GM12872 (cell line): ENCODE measurements at regions not wholly inside any gene's neighbourhood (a gene's known extent, or its start where the extent isn't known, plus 50 kb on each side); places are given as distances from the start of the nearest gene placed in this dataset.

Experiments
- TF ChIP-seq, protein P1 (sequence below): IDR thresholded peaks from 3 replicates; pipeline ENCODE4 v1.5.1; 2011; ENCODE audit warnings: low read depth, mild to moderate bottlenecking, low read length, moderate library complexity; ENCODE audit not compliant: insufficient read depth

DNA sequence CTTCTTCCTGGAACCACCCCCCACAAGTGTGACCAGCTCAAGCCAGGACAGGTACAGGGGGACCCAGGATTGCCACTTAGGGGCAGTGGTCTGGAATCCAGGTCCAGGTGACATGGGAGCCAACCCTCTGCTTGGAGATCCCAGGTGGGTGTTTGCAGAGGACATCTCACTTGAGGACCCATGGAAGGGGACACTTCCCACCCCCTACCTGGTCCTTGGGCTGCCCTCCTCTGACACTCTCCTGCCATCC is 145.5 kb downstream of the SEC14L1 start:
- TF ChIP-seq, protein P1, sequence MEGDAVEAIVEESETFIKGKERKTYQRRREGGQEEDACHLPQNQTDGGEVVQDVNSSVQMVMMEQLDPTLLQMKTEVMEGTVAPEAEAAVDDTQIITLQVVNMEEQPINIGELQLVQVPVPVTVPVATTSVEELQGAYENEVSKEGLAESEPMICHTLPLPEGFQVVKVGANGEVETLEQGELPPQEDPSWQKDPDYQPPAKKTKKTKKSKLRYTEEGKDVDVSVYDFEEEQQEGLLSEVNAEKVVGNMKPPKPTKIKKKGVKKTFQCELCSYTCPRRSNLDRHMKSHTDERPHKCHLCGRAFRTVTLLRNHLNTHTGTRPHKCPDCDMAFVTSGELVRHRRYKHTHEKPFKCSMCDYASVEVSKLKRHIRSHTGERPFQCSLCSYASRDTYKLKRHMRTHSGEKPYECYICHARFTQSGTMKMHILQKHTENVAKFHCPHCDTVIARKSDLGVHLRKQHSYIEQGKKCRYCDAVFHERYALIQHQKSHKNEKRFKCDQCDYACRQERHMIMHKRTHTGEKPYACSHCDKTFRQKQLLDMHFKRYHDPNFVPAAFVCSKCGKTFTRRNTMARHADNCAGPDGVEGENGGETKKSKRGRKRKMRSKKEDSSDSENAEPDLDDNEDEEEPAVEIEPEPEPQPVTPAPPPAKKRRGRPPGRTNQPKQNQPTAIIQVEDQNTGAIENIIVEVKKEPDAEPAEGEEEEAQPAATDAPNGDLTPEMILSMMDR = no peak

DNA sequence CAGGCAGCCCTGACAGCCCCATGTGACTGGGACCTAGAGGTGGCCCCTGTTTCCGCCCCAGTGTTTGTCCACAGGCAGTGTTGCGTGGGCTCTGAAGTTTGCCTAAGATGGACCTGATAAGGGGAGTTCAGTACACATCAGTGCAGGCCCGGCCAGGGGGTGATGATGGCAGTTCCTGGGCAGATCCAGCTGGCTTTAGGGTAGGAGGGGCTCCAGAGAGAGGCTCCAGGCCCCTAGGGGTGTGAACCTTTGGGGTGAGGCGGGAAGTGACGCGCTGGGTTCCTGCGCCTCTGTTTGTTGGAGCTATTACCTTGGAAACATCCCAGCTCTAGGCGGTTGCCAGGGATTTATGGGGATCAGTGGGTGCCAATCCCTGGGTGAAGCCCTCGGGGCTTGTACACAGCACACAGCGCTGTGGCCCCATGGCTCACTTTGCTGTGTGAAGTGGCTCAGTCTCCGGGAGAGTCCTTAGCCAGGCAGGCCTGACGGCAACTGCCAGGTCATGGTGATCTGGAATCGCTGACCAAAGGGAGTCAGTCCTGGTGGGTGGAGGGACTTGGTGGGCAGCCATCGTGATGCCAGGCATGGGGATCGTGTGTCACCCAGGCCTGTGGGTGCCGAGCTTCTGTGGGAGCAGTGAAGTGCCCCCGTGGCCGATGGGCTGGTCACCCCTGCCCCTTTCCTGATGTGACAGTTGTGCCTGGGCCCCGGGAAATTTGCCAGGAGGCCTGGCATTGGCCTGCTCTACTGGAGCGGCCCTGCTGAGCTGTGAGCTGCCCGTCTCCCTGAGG is 146.1 kb downstream of the SEC14L1 start:
- TF ChIP-seq, protein P1 = no peak

DNA sequence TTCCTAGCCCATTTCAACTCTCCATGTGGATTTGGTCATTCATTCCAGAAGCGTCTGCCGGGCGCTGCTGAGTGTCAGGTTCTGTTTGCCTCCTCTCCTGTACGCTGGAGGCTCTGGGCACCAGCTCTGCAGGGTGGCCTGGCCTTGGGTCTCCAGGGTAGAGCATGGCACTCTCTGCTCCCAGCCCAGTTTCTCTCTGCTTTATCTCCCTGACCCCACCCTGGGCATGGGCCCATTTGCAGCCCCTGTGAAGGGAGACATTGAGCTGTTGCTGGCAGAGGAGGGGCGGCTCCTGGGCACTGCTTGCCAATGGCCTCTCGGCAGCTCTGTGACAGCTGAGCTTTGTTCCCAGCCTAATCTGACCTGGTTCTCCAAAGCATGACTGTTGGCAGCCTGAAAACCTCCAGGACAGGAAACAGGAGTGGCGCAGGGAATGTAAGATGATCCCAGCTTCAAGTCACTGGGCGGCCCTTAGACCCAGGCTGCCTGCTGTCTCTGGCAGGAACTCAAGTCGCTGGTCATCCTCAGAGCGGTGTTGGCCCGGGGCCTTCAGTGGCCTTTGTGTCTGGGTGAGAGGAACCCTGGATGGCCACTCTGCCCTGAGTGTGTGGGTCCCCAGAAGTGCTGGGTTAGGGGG is 146.8 kb downstream of the SEC14L1 start:
- TF ChIP-seq, protein P1 = no peak

DNA sequence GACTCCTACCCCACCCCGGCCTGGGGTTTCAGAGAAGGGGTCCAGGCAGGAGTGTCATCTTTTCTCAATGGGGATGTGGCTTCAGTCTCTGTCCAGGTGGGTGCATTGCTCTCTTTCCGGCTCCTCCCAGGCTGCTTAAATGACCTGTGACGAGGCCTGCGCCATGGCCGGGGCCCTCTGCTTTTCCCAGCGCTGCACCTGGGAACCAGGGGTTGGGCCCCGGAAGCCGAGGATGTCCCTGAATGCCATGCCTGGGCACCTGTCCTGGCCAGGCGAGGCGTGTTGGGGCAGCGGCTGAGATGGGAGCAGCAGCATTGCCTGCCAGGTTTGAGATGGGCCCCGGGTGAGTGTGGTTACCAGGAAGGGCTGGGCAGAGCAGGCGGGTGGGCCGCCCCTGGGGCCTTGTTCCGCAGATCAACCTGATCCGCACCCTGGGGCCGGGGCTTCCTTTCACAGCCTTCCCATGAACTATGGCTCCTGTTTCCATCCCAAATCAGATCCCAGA is 147.4 kb downstream of the SEC14L1 start:
- TF ChIP-seq, protein P1 = no peak

DNA sequence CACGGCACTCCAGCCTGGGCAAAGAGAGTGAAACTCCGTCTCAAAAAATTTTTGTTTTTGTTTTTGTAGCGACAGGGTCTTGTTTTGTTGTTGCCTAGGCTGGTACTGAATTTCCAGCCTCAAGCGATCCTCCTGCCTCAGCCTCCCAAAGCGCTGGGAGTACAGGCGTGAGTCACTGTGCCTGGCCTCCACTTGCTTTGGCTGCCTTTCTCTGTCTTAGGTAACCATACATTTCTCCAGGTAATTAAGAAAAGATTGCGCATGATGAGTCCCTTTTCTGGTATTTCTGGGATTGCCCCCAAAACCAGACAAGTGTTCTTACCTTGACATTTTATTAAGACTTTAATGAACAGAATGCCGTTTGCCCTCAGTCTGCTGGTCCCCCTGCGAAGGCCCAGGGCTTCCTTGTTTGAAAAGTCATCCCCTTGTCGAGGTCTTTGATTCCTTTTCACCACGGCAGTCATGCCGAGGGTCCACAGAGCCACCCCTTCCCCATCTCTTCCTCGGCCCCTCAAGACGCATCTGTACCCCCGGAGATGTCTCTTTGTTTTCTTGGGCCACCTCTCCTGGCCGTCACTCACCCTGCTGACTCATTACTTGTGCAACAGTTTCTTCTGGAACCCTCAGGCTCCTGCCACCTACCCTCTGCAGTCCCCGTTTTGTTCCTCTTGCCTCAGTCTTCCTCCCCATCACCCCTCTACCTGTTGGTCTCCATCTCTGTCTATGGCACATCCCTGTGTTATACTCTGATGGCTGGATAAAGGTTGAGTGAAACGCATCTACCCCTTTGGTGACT is 151.0 kb downstream of the SEC14L1 start:
- TF ChIP-seq, protein P1 = no peak

DNA sequence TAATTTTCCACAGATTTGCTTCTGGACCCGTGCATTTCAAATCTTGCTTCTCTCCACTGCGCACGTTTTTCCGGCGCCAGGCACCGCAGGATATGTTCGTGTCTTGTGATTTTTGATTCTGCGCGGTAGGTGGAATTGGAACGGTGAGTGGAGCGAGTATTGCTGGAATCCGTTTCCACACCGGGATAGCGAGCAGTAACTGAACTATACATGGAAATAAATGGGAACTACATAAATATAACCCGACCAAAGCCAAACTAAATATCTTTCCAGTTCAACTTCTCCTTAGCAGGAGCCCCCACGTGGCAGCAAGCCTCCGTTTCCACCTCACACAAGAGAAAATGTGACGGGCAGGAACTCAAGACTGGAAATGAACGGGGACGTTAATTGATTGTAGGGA is 154.0 kb downstream of the SEC14L1 start:
- TF ChIP-seq, protein P1 = no peak

DNA sequence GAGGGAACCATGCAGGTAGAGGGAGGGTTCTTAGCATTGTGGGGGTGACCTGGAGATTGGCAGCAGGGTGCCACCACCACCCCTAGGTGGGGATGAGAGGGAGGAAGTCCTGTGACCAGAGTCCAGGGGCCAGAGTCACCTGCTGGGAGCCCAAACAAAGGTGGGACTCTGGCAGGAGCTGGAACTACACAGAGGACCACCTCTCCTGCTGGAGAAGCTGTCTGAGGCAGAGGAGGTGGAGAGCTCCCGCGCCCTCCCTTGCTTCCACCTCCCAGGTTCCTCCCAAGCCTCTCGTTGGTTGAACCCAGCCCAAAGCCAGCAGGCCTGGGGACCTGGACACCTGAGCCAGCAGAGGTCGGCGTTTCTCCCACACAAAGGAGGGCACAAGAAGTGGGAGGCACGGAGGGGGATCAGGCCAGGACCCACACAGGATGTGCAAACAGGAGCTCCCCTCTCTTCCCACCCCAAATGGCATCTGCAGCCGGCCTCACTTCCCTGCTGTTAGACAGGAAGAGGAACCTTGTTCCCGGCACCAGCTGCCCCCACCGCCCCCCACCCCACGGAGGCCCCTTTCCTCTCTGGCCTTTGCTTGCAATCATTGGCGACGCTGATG is 154.6 kb downstream of the SEC14L1 start:
- TF ChIP-seq, protein P1 = no peak
